Fibroblast of skin of left biceps (primary cell): ENCODE measurements at regions not wholly inside any gene's neighbourhood (a gene's known extent, or its start where the extent isn't known, plus 50 kb on each side); places are given as distances from the start of the nearest gene placed in this dataset.

Source experiments
- DNase-seq, 2 experiments: peaks; one replicate each; pipeline ENCODE4 v3.0.0-alpha.2; 2013; ENCODE audit warnings: low read depth in 2 of 2

- no peak for DNase-seq
These were observed 679.3 kb downstream of the DHX35 start for GRCh38 chr20:39641423-39641822.

- no peak for DNase-seq
These were observed 678.0 kb downstream of the DHX35 start for GRCh38 chr20:39640147-39640546.

- no peak for DNase-seq
These were observed 676.6 kb downstream of the DHX35 start for GRCh38 chr20:39638731-39639130.

GRCh38 chr20:39633689-39634088 is 671.5 kb downstream of the DHX35 start:
- DNase-seq = no peak

GRCh38 chr20:39632757-39633156 is 670.6 kb downstream of the DHX35 start:
- DNase-seq = no peak

- DNase-seq = no peak
These were observed 670.0 kb downstream of the DHX35 start for GRCh38 chr20:39632176-39632575.

GRCh38 chr20:39631557-39631956 is 669.4 kb downstream of the DHX35 start:
- no peak for DNase-seq

GRCh38 chr20:39630215-39630908 is 668.2 kb downstream of the DHX35 start:
- no peak for DNase-seq

GRCh38 chr20:39627765-39628164 is 665.6 kb downstream of the DHX35 start:
- DNase-seq = no peak

GRCh38 chr20:39624316-39624715 is 662.2 kb downstream of the DHX35 start:
- no peak for DNase-seq

- no peak for DNase-seq
These were observed 661.6 kb downstream of the DHX35 start for GRCh38 chr20:39623584-39624234.

GRCh38 chr20:39619271-39619785 is 657.2 kb downstream of the DHX35 start:
- DNase-seq = no peak

GRCh38 chr20:39611901-39612300 is 649.8 kb downstream of the DHX35 start:
- DNase-seq = no peak

- DNase-seq = peak; percentile 11 to 22
These were observed 645.0 kb downstream of the DHX35 start for GRCh38 chr20:39607141-39607540.

GRCh38 chr20:39605908-39606307 is 643.8 kb downstream of the DHX35 start:
- DNase-seq = no peak

- no peak for DNase-seq
These were observed 643.2 kb downstream of the DHX35 start for GRCh38 chr20:39605361-39605760.

- DNase-seq = no peak
These were observed 641.1 kb downstream of the DHX35 start for GRCh38 chr20:39603219-39603618.

- no peak for DNase-seq
These were observed 640.5 kb downstream of the DHX35 start for GRCh38 chr20:39602649-39603048.

- no peak for DNase-seq
These were observed 638.7 kb downstream of the DHX35 start for GRCh38 chr20:39600871-39601270.

GRCh38 chr20:39600156-39600555 is 638.0 kb downstream of the DHX35 start:
- no peak for DNase-seq

- DNase-seq = no peak
These were observed 634.4 kb downstream of the DHX35 start for GRCh38 chr20:39596554-39596953.

- DNase-seq = no peak
These were observed 630.2 kb downstream of the DHX35 start for GRCh38 chr20:39592371-39592770.

GRCh38 chr20:39588148-39588757 is 626.1 kb downstream of the DHX35 start:
- no peak for DNase-seq
